ENCODE measurements at regions not wholly inside any gene's neighbourhood (a gene's known extent, or its start where the extent isn't known, plus 50 kb on each side); places are given as distances from the start of the nearest gene placed in this dataset.
"Not testable (repeated sequence)": the region's sequence is repeated elsewhere in the genome, so short reads cannot be mapped to it uniquely, and the experiment has no call there.

GRCh38 chr15:44838929-44839328, 102.6 kb downstream of the TRIM69 start:
- not testable (repeated sequence) for H3K27me3 Mint-ChIP-seq; H3K9me3 Mint-ChIP-seq (ENCODE audit: low read depth); H3K27ac Mint-ChIP-seq

GRCh38 chr15:44841762-44842161, 105.4 kb downstream of the TRIM69 start:
- not testable (repeated sequence) for H3K36me3 Mint-ChIP-seq; H3K4me3 Mint-ChIP-seq; H3K9me3 Mint-ChIP-seq (ENCODE audit: low read depth); H3K27me3 Mint-ChIP-seq; H3K4me1 Mint-ChIP-seq (ENCODE audit: low read depth); H3K27ac Mint-ChIP-seq

More at GRCh38 chr15:44838929-44839328, 102.6 kb downstream of the TRIM69 start:
- H3K4me3 Mint-ChIP-seq; H3K4me1 Mint-ChIP-seq (ENCODE audit: low read depth); H3K36me3 Mint-ChIP-seq: not testable (repeated sequence)

GRCh38 chr15:44842883-44843282, 106.6 kb downstream of the TRIM69 start:
- H3K9me3 Mint-ChIP-seq (ENCODE audit: low read depth); H3K27me3 Mint-ChIP-seq; H3K27ac Mint-ChIP-seq; H3K4me1 Mint-ChIP-seq (ENCODE audit: low read depth); H3K36me3 Mint-ChIP-seq; H3K4me3 Mint-ChIP-seq: not testable (repeated sequence)

- H3K9me3 Mint-ChIP-seq (ENCODE audit: low read depth); H3K4me1 Mint-ChIP-seq (ENCODE audit: low read depth); H3K36me3 Mint-ChIP-seq; H3K27ac Mint-ChIP-seq; H3K27me3 Mint-ChIP-seq; H3K4me3 Mint-ChIP-seq: not testable (repeated sequence)
Measured at GRCh38 chr15:44844936-44845335, 108.6 kb downstream of the TRIM69 start.

- not testable (repeated sequence) for H3K4me3 Mint-ChIP-seq; H3K27ac Mint-ChIP-seq; H3K36me3 Mint-ChIP-seq; H3K9me3 Mint-ChIP-seq (ENCODE audit: low read depth); H3K4me1 Mint-ChIP-seq (ENCODE audit: low read depth); H3K27me3 Mint-ChIP-seq
Measured at GRCh38 chr15:44846156-44846555, 109.8 kb downstream of the TRIM69 start.

- not testable (repeated sequence) for H3K27ac Mint-ChIP-seq; H3K9me3 Mint-ChIP-seq (ENCODE audit: low read depth); H3K36me3 Mint-ChIP-seq; H3K4me1 Mint-ChIP-seq (ENCODE audit: low read depth); H3K27me3 Mint-ChIP-seq; H3K4me3 Mint-ChIP-seq
Measured at GRCh38 chr15:44847555-44847954, 108.9 kb upstream of the TERB2 start.

GRCh38 chr15:44848859-44849258, 107.6 kb upstream of the TERB2 start:
- H3K27ac Mint-ChIP-seq; H3K4me3 Mint-ChIP-seq; H3K36me3 Mint-ChIP-seq; H3K4me1 Mint-ChIP-seq (ENCODE audit: low read depth); H3K27me3 Mint-ChIP-seq; H3K9me3 Mint-ChIP-seq (ENCODE audit: low read depth): not testable (repeated sequence)

GRCh38 chr15:44849701-44850403, 106.6 kb upstream of the TERB2 start:
- H3K4me3 Mint-ChIP-seq; H3K27ac Mint-ChIP-seq; H3K27me3 Mint-ChIP-seq; H3K9me3 Mint-ChIP-seq (ENCODE audit: low read depth); H3K36me3 Mint-ChIP-seq; H3K4me1 Mint-ChIP-seq (ENCODE audit: low read depth): not testable (repeated sequence)

GRCh38 chr15:44853304-44853950, 103.1 kb upstream of the TERB2 start:
- H3K27me3 Mint-ChIP-seq; H3K9me3 Mint-ChIP-seq (ENCODE audit: low read depth); H3K36me3 Mint-ChIP-seq; H3K27ac Mint-ChIP-seq; H3K4me3 Mint-ChIP-seq; H3K4me1 Mint-ChIP-seq (ENCODE audit: low read depth): not testable (repeated sequence)

- H3K27me3 Mint-ChIP-seq; H3K9me3 Mint-ChIP-seq (ENCODE audit: low read depth); H3K27ac Mint-ChIP-seq; H3K36me3 Mint-ChIP-seq; H3K4me3 Mint-ChIP-seq; H3K4me1 Mint-ChIP-seq (ENCODE audit: low read depth): not testable (repeated sequence)
Measured at GRCh38 chr15:44854696-44855095, 101.8 kb upstream of the TERB2 start.

- H3K4me3 Mint-ChIP-seq; H3K9me3 Mint-ChIP-seq (ENCODE audit: low read depth); H3K27ac Mint-ChIP-seq; H3K4me1 Mint-ChIP-seq (ENCODE audit: low read depth); H3K27me3 Mint-ChIP-seq; H3K36me3 Mint-ChIP-seq: not testable (repeated sequence)
Measured at GRCh38 chr15:44856284-44856683, 100.2 kb upstream of the TERB2 start.

GRCh38 chr15:44857164-44857710, 99.2 kb upstream of the TERB2 start:
- not testable (repeated sequence) for H3K9me3 Mint-ChIP-seq (ENCODE audit: low read depth); H3K36me3 Mint-ChIP-seq; H3K4me1 Mint-ChIP-seq (ENCODE audit: low read depth); H3K4me3 Mint-ChIP-seq; H3K27me3 Mint-ChIP-seq; H3K27ac Mint-ChIP-seq

- not testable (repeated sequence) for H3K27me3 Mint-ChIP-seq; H3K9me3 Mint-ChIP-seq (ENCODE audit: low read depth); H3K36me3 Mint-ChIP-seq; H3K4me3 Mint-ChIP-seq; H3K27ac Mint-ChIP-seq; H3K4me1 Mint-ChIP-seq (ENCODE audit: low read depth)
Measured at GRCh38 chr15:44859088-44859487, 97.4 kb upstream of the TERB2 start.

- H3K4me1 Mint-ChIP-seq (ENCODE audit: low read depth); H3K27me3 Mint-ChIP-seq; H3K4me3 Mint-ChIP-seq; H3K9me3 Mint-ChIP-seq (ENCODE audit: low read depth); H3K27ac Mint-ChIP-seq; H3K36me3 Mint-ChIP-seq: not testable (repeated sequence)
Measured at GRCh38 chr15:44860168-44860567, 96.3 kb upstream of the TERB2 start.

GRCh38 chr15:44861439-44861910, 95.0 kb upstream of the TERB2 start:
- Mint-ChIP-seq H3K27ac (no peak overlapping the region), H3K36me3 (no peaks in the 10 kb centered on the region), H3K9me3 (ENCODE audit: low read depth) (no peaks in the 10 kb centered on the region), H3K27me3 (no peaks in the 10 kb centered on the region), H3K4me1 (ENCODE audit: low read depth) (no peaks in the 10 kb centered on the region), H3K4me3 (no peak overlapping the region)

- Mint-ChIP-seq H3K4me1 (ENCODE audit: low read depth) (no peaks in the 10 kb centered on the region), H3K9me3 (ENCODE audit: low read depth) (no peaks in the 10 kb centered on the region), H3K27me3 (peaks cover 2% of the 10 kb centered on the region), H3K27ac (no peak overlapping the region), H3K36me3 (peaks cover under 1% of the 10 kb centered on the region), H3K4me3 (no peak overlapping the region)
Measured at GRCh38 chr15:44861917-44862316, 94.6 kb upstream of the TERB2 start.

Data from activated naive CD8-positive, alpha-beta T cell (primary cell).